ENCODE measurements at regions not wholly inside any gene's neighbourhood (a gene's known extent, or its start where the extent isn't known, plus 50 kb on each side); places are given as distances from the start of the nearest gene placed in this dataset.

DNA sequence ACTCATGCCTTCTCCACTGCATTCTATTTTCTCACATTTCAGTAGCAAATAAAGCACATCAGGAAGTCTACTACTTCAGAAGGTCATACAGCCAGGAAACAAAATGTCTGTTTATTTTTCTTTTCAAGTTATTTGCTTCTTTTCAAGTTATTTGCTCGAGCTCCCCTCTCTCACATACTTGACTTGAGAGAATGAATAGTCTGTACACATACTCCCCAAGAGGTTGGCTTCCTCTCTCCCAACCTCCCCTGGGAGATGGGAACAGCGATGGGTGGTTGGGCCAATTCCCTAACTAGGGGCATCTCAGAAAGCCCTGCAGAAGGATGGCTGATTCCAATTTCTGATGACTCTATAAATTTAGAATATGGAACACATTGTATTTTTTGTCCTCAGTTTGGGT lies 64.7 kb upstream of the PTPN13 start:
- no peak for DNase-seq (ENCODE audit: low read depth)
- no peak overlapping the region for H3K4me3 ChIP-seq (ENCODE audit: low read length)
- TF ChIP-seq, protein P1, sequence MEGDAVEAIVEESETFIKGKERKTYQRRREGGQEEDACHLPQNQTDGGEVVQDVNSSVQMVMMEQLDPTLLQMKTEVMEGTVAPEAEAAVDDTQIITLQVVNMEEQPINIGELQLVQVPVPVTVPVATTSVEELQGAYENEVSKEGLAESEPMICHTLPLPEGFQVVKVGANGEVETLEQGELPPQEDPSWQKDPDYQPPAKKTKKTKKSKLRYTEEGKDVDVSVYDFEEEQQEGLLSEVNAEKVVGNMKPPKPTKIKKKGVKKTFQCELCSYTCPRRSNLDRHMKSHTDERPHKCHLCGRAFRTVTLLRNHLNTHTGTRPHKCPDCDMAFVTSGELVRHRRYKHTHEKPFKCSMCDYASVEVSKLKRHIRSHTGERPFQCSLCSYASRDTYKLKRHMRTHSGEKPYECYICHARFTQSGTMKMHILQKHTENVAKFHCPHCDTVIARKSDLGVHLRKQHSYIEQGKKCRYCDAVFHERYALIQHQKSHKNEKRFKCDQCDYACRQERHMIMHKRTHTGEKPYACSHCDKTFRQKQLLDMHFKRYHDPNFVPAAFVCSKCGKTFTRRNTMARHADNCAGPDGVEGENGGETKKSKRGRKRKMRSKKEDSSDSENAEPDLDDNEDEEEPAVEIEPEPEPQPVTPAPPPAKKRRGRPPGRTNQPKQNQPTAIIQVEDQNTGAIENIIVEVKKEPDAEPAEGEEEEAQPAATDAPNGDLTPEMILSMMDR (conservative IDR thresholded peaks at IDR 0.05; ENCODE audit: low read depth, low read length), result no peak

DNA sequence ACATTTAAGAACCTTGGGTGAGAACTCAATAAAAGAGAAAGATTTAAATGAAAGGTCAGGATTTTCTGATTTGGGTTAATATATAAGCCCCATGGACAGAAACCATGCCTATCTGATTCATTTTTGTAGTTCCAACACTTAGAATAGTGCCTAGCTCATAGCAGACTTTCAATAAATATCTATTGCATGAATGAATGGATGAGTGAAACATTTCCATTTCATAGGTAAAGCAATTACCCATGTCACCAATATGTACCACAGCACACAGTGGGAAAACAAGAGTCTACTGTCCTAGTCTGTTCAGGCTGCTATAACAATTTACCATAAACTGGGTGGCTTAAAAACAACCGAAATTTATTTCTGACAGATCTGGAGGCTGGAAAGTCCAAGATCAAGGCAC lies 63.9 kb upstream of the PTPN13 start:
- TF ChIP-seq, protein P1 (conservative IDR thresholded peaks at IDR 0.05; ENCODE audit: low read depth, low read length), result no peak
- no peak for DNase-seq (ENCODE audit: low read depth)

DNA sequence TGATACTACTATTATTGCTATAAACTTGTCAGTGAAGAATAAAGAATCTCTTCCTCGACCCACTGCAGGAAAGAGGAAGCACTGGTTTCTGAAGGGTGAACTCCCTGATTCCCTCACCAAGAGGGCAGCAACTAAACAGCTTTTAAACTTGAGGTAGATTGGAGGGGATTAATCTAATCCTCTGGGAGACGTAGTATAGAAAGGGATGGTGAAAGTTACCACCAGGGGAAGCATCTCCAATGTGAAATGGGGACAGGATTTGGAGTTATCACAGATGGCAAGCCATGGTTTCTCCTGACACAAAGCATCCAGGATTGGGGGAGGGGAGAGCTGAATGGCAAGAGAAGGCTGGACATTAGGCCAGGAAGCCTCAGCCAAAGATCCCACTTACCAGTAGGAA lies 62.7 kb upstream of the PTPN13 start:
- TF ChIP-seq, protein P1 (conservative IDR thresholded peaks at IDR 0.05; ENCODE audit: low read depth, low read length), result peak; percentile 18
- no peak overlapping the region for H3K4me3 ChIP-seq (ENCODE audit: low read length)
- no peak for DNase-seq (ENCODE audit: low read depth)

More for the DNA sequence above, 63.9 kb upstream of the PTPN13 start:
- no peak overlapping the region for H3K4me3 ChIP-seq (ENCODE audit: low read length)

DNA sequence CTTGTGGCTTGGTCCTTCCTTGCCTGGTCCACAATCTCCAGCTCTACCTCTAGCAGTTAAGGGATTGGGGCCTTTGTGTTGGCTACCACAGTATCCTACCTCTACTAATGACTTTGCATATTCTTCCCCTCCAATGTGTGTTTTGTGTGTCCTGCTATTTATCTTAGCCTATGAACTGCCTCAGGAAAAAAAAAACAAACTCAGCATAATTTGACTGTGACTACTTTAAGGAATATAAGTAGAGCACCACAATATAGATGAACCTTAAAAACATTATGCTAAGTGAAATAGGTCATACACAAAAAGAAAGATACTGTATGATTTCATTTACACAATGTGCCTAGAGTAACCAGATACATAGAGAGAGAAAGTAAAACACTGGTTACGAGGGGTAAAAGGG lies 61.3 kb upstream of the PTPN13 start:
- no peak for DNase-seq (ENCODE audit: low read depth)
- TF ChIP-seq, protein P1 (conservative IDR thresholded peaks at IDR 0.05; ENCODE audit: low read depth, low read length), result no peak
- H3K4me3 ChIP-seq (ENCODE audit: low read length), result no peak overlapping the region

DNA sequence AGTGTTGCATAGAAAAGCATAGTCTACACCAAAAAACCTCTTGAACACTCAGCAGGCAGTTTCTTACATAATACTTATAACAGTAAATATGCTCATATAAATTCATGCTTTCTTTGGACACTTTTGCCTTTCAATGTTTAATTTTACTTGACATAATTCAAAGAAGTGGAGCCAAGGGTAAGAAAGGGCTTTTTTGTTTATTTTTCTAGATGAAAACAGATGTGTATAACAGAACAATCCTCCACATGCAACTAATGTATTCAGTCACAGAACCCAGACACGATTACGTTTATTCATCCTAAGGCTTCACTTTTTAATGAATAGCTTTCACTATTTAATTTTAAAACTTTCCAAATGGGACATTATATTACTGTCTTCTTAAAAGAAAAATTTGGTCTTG lies 58.0 kb upstream of the PTPN13 start:
- no peak for DNase-seq (ENCODE audit: low read depth)
- no peak overlapping the region for H3K4me3 ChIP-seq (ENCODE audit: low read length)
- TF ChIP-seq, protein P1 (conservative IDR thresholded peaks at IDR 0.05; ENCODE audit: low read depth, low read length), result no peak

DNA sequence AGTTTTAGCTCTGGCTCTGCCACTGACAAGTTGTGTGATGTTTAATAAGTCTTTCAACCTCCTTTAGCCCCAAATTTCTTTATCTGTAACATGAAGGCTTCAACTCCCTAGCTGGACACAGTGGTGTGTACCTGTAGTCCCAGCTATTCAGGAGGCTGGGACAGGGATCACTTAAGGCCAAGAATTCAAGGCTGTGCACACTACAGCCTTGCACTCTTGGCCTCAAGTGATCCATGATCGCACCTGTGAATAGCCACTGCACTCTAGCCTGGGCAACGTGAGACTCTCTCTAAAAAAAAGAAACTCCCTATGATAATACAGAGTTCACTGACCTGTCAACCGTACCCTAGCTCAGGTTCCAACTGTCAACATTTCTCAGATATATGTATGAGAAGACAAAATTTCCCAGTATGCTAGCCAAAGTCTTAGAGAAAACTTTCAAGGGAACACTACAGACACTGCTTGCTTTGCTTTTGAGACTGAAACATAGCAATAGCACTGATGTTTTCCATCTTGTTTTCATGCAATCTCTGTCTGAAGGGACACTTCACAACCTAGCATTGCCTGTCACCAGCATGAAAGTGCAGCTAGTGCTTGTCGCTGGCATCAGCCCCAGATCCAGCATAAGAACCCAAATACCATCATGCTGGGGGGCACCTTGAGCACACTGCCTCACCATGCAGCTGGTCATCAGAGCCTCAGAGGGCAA lies 51.6 kb upstream of the PTPN13 start:
- no peak for DNase-seq (ENCODE audit: low read depth)
- H3K4me3 ChIP-seq (ENCODE audit: low read length), result no peak overlapping the region
- TF ChIP-seq, protein P1 (conservative IDR thresholded peaks at IDR 0.05; ENCODE audit: low read depth, low read length), result no peak

DNA sequence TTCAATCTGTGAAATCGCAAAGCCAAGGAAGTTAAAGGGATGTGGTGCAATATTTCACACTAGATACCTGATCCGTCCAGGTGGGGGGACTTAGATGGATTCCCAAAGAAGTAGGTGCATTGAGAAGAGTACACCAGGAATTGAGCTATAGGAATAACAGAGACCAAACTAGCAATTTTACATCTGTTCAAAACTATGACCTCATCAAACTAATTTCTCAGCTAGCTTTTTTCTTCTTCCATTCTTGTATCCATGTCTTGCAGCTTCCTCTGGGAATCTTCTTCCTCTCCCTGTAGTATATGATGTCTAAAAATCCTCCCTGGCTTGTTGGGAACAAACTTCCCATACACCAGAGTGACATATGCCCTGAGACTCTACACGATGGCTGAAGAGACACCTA lies 51.0 kb upstream of the PTPN13 start:
- no peak for DNase-seq (ENCODE audit: low read depth)
- H3K4me3 ChIP-seq (ENCODE audit: low read length), result no peak overlapping the region
- TF ChIP-seq, protein P1 (conservative IDR thresholded peaks at IDR 0.05; ENCODE audit: low read depth, low read length), result no peak

Measured in retinal pigment epithelial cell (primary cell).